ENCODE measurements at regions not wholly inside any gene's neighbourhood (a gene's known extent, or its start where the extent isn't known, plus 50 kb on each side); places are given as distances from the start of the nearest gene placed in this dataset.

GRCh38 chr10:28250782-28251181 lies 52.1 kb downstream of the MPP7 start:
- no peaks in the 10 kb centered on the region for H3K27me3 ChIP-seq
- H3K36me3 ChIP-seq = no peaks in the 10 kb centered on the region
- no peaks in the 10 kb centered on the region for H3K4me1 ChIP-seq
- TF ChIP-seq POLR2A (IDR thresholded peaks at IDR 0.05) = no peak
- TF ChIP-seq CTCF (IDR thresholded peaks at IDR 0.05) = peak in 5 of 6 experiments; percentile 24 to 68 (median 57)
- no peak for DNase-seq
- H3K9me3 ChIP-seq = no peaks in the 10 kb centered on the region
- no peak overlapping the region for H3K27ac ChIP-seq
- no peak overlapping the region for H3K4me3 ChIP-seq

GRCh38 chr10:28250358-28250757 lies 52.5 kb downstream of the MPP7 start:
- Histone ChIP-seq H3K27me3 (no peaks in the 10 kb centered on the region), H3K36me3 (no peaks in the 10 kb centered on the region), H3K27ac (no peak overlapping the region), H3K9me3 (no peaks in the 10 kb centered on the region), H3K4me3 (no peak overlapping the region), H3K4me1 (no peaks in the 10 kb centered on the region)
- no peak for DNase-seq
- TF ChIP-seq POLR2A (IDR thresholded peaks at IDR 0.05) (no peak), CTCF (IDR thresholded peaks at IDR 0.05) (no peak)

GRCh38 chr10:28249512-28249911 lies 53.4 kb downstream of the MPP7 start:
- TF ChIP-seq POLR2A (IDR thresholded peaks at IDR 0.05) (no peak), CTCF (IDR thresholded peaks at IDR 0.05) (no peak)
- Histone ChIP-seq H3K27ac (no peak overlapping the region), H3K27me3 (no peaks in the 10 kb centered on the region), H3K36me3 (no peaks in the 10 kb centered on the region), H3K4me1 (no peaks in the 10 kb centered on the region), H3K9me3 (no peaks in the 10 kb centered on the region), H3K4me3 (no peak overlapping the region)
- DNase-seq = peak in 1 of 3 donors; percentile 29

- no peak for DNase-seq
- TF ChIP-seq POLR2A (IDR thresholded peaks at IDR 0.05) = no peak
- no peak for TF ChIP-seq CTCF (IDR thresholded peaks at IDR 0.05)
- no peaks in the 10 kb centered on the region for H3K27me3 ChIP-seq
- H3K9me3 ChIP-seq = no peaks in the 10 kb centered on the region
- H3K4me1 ChIP-seq = no peaks in the 10 kb centered on the region
- H3K27ac ChIP-seq = no peak overlapping the region
- H3K4me3 ChIP-seq = no peak overlapping the region
- H3K36me3 ChIP-seq = no peaks in the 10 kb centered on the region
Observed at GRCh38 chr10:28248092-28248491, 54.8 kb downstream of the MPP7 start.

- DNase-seq = no peak
- no peak for TF ChIP-seq POLR2A (IDR thresholded peaks at IDR 0.05)
- TF ChIP-seq CTCF (IDR thresholded peaks at IDR 0.05) = no peak
- no peaks in the 10 kb centered on the region for H3K27me3 ChIP-seq
Observed at GRCh38 chr10:28246023-28246422, 56.8 kb downstream of the MPP7 start.

GRCh38 chr10:28243923-28244322 lies 58.9 kb downstream of the MPP7 start:
- H3K4me3 ChIP-seq = no peak overlapping the region
- DNase-seq = no peak
- H3K9me3 ChIP-seq = no peaks in the 10 kb centered on the region
- no peaks in the 10 kb centered on the region for H3K4me1 ChIP-seq
- no peaks in the 10 kb centered on the region for H3K36me3 ChIP-seq
- H3K27me3 ChIP-seq = no peaks in the 10 kb centered on the region
- TF ChIP-seq POLR2A (IDR thresholded peaks at IDR 0.05) = no peak
- TF ChIP-seq CTCF (IDR thresholded peaks at IDR 0.05) = no peak
- H3K27ac ChIP-seq = no peak overlapping the region

More at GRCh38 chr10:28246023-28246422, 56.8 kb downstream of the MPP7 start:
- Histone ChIP-seq H3K4me1 (no peaks in the 10 kb centered on the region), H3K9me3 (no peaks in the 10 kb centered on the region), H3K4me3 (no peak overlapping the region), H3K27ac (no peak overlapping the region), H3K36me3 (no peaks in the 10 kb centered on the region)
